Common myeloid progenitor, CD34-positive (primary cell): ENCODE measurements at regions not wholly inside any gene's neighbourhood (a gene's known extent, or its start where the extent isn't known, plus 50 kb on each side); places are given as distances from the start of the nearest gene placed in this dataset.

Source experiments
- CTCF ChIA-PET: fragments of 350-600 bp; sonication (Branson Sonifier 250); formaldehyde crosslinking; loops from one replicate; lab custom pipeline; 2021; ENCODE audit warnings: antibody characterized with exemption; lab: Charles Lee
- POLR2A ChIA-PET: fragments of 350-600 bp; sonication (Branson Sonifier 250); formaldehyde crosslinking; loops from one replicate; lab custom pipeline; 2021; ENCODE audit warnings: antibody characterized with exemption; lab: Charles Lee
- DNase-seq, 3 donors: peaks; one replicate each; pipeline versions ENCODE4 v3.0.0 to v3.0.0-alpha.2; 2013
- H3K27ac ChIP-seq, 2 experiments: 1 replicate in 1 of 2; 2 replicates in 1 of 2; pipeline ENCODE4 v1.7.0; 2013; ENCODE audit warnings: inconsistent platforms in 2 of 2, low read length in 2 of 2, mild to moderate bottlenecking in 2 of 2, low read depth in 1 of 2, moderate library complexity in 1 of 2; ENCODE audit not compliant: severe bottlenecking in 2 of 2, insufficient read depth in 1 of 2, poor library complexity in 1 of 2
- H3K27me3 ChIP-seq, 5 experiments: replicated peaks in 2 of 5; 1 replicate in 3 of 5; 2 replicates in 2 of 5; pipeline versions ENCODE4 v1.6.1 to v1.7.0; 2013; ENCODE audit warnings: low read length in 4 of 5, mild to moderate bottlenecking in 2 of 5, moderate library complexity in 2 of 5, inconsistent platforms in 1 of 5; ENCODE audit not compliant: insufficient read depth in 5 of 5, control insufficient read depth in 4 of 5
- H3K36me3 ChIP-seq, 4 experiments: 1 replicate in 2 of 4; 2 replicates in 2 of 4; pipeline versions ENCODE4 v1.6.1 to v1.7.0; 2013; ENCODE audit warnings: low read length in 3 of 4, control low read depth in 1 of 4, mild to moderate bottlenecking in 1 of 4; ENCODE audit not compliant: control insufficient read depth in 4 of 4, insufficient read depth in 4 of 4
- H3K4me1 ChIP-seq, 4 experiments: 1 replicate in 3 of 4; 2 replicates in 1 of 4; pipeline versions ENCODE4 v1.6.1 to v1.7.1; 2013; ENCODE audit warnings: low read length in 3 of 4, mild to moderate bottlenecking in 3 of 4, control low read depth in 1 of 4, inconsistent platforms in 1 of 4, moderate library complexity in 1 of 4; ENCODE audit not compliant: control insufficient read depth in 4 of 4, insufficient read depth in 4 of 4; ENCODE audit errors: control extremely low read depth in 1 of 4
- H3K4me3 ChIP-seq, 7 experiments: 1 replicate in 4 of 7; 2 replicates in 3 of 7; pipeline versions ENCODE4 v1.5.1 to v1.7.0; 2013; ENCODE audit warnings: mild to moderate bottlenecking in 7 of 7, low read length in 6 of 7, moderate library complexity in 6 of 7, inconsistent platforms in 2 of 7, low read depth in 2 of 7, control low read depth in 1 of 7; ENCODE audit not compliant: insufficient read depth in 4 of 7, control insufficient read depth in 1 of 7; ENCODE audit errors: extremely low read depth in 1 of 7
- H3K9me3 ChIP-seq, 5 experiments: 1 replicate in 4 of 5; 2 replicates in 1 of 5; pipeline versions ENCODE4 v1.6.1 to v1.7.1; 2013; ENCODE audit warnings: low read length in 4 of 5, mild to moderate bottlenecking in 2 of 5, inconsistent platforms in 1 of 5, low read depth in 1 of 5, moderate library complexity in 1 of 5; ENCODE audit not compliant: control insufficient read depth in 4 of 5, insufficient read depth in 2 of 5; ENCODE audit errors: control extremely low read depth in 1 of 5
- WGBS: methylation state at CpG from one replicate; pipeline ENCODE4 v1.1.5; 2013; ENCODE audit not compliant: insufficient coverage; 5-methylcytosine and 5-hydroxymethylcytosine counted together

GRCh38 chr3:177935047-177935446 is 601.2 kb upstream of the KCNMB2 start:
- H3K4me3 ChIP-seq, result no peak overlapping the region
- peaks cover 15 to 39% (median 21%) of the 10 kb centered on the region in 4 experiments for H3K4me1 ChIP-seq
- ChIA-PET POLR2A (no interaction called here), CTCF (interaction anchor here (0.6 kb wide), 1 partner anchor 17 kb away, joined by 3 read pairs; no protein-coding TSS in a partner anchor)
- 65% methylated on average over 4 of the region's 6 CpGs for WGBS
- no peaks in the 10 kb centered on the region for H3K27me3 ChIP-seq
- H3K36me3 ChIP-seq, result no peaks in the 10 kb centered on the region
- H3K27ac ChIP-seq, result no peak overlapping the region
- peak in 2 of 3 donors; percentile 32 to 47 for DNase-seq
- H3K9me3 ChIP-seq, result no peaks in the 10 kb centered on the region

GRCh38 chr3:177936721-177937120 is 599.5 kb upstream of the KCNMB2 start:
- no peak for DNase-seq
- no peak overlapping the region for H3K27ac ChIP-seq
- H3K4me1 ChIP-seq, result peaks cover 15 to 39% (median 21%) of the 10 kb centered on the region in 4 experiments
- H3K9me3 ChIP-seq, result no peaks in the 10 kb centered on the region
- H3K4me3 ChIP-seq, result no peak overlapping the region
- 100% methylated on average over 1 of the region's 2 CpGs for WGBS
- POLR2A ChIA-PET, result no interaction called here
- CTCF ChIA-PET, result no interaction called here
- H3K27me3 ChIP-seq, result no peaks in the 10 kb centered on the region
- no peaks in the 10 kb centered on the region for H3K36me3 ChIP-seq

- CTCF ChIA-PET, result interaction anchor here (0.9 kb wide), 1 partner anchor 10 kb away, joined by 3 read pairs; no protein-coding TSS in a partner anchor
- no peak overlapping the region for H3K4me3 ChIP-seq
- DNase-seq, result no peak
- H3K27ac ChIP-seq, result no peak overlapping the region
- H3K36me3 ChIP-seq, result no peaks in the 10 kb centered on the region
- peaks cover 11 to 27% (median 23%) of the 10 kb centered on the region in 4 experiments for H3K4me1 ChIP-seq
- WGBS, result no CpG with 5 or more reads among the region's 2 CpGs
- no peaks in the 10 kb centered on the region for H3K27me3 ChIP-seq
- POLR2A ChIA-PET, result no interaction called here
- H3K9me3 ChIP-seq, result no peaks in the 10 kb centered on the region
These were observed 593.3 kb upstream of the KCNMB2 start for GRCh38 chr3:177942911-177943310.

- peaks cover 13 to 27% (median 23%) of the 10 kb centered on the region in 4 experiments for H3K4me1 ChIP-seq
- H3K4me3 ChIP-seq, result peak overlapping the region in 1 of 7 experiments; percentile 1
- no peaks in the 10 kb centered on the region for H3K27me3 ChIP-seq
- peak; percentile 68 to 91 (median 89) for DNase-seq
- no peaks in the 10 kb centered on the region for H3K9me3 ChIP-seq
- POLR2A ChIA-PET, result no interaction called here
- WGBS, result no CpG with 5 or more reads among the region's 2 CpGs
- no peak overlapping the region for H3K27ac ChIP-seq
- no peaks in the 10 kb centered on the region for H3K36me3 ChIP-seq
- CTCF ChIA-PET, result no interaction called here
These were observed 592.0 kb upstream of the KCNMB2 start for GRCh38 chr3:177944228-177944661.

GRCh38 chr3:177946048-177946447 is 590.2 kb upstream of the KCNMB2 start:
- Histone ChIP-seq H3K4me1 (peaks cover 13 to 27% (median 23%) of the 10 kb centered on the region in 4 experiments), H3K4me3 (no peak overlapping the region), H3K27me3 (no peaks in the 10 kb centered on the region), H3K9me3 (peaks cover 0 to 1% (median 0%) of the 10 kb centered on the region in 5 experiments), H3K36me3 (no peaks in the 10 kb centered on the region), H3K27ac (no peak overlapping the region)
- WGBS, result 100% methylated on average over 3 of the region's 7 CpGs
- ChIA-PET CTCF (no interaction called here), POLR2A (no interaction called here)
- DNase-seq, result no peak

GRCh38 chr3:177946497-177946896 is 589.7 kb upstream of the KCNMB2 start:
- Histone ChIP-seq H3K4me3 (no peak overlapping the region), H3K36me3 (no peaks in the 10 kb centered on the region), H3K4me1 (peaks cover 13 to 27% (median 23%) of the 10 kb centered on the region in 4 experiments), H3K27ac (no peak overlapping the region), H3K27me3 (no peaks in the 10 kb centered on the region), H3K9me3 (peaks cover 0 to 1% (median 0%) of the 10 kb centered on the region in 5 experiments)
- WGBS, result no CpG with 5 or more reads among the region's 1 CpG
- ChIA-PET CTCF (no interaction called here), POLR2A (no interaction called here)
- no peak for DNase-seq

- no peak for DNase-seq
- Histone ChIP-seq H3K4me1 (peaks cover 13 to 27% (median 23%) of the 10 kb centered on the region in 4 experiments), H3K9me3 (peaks cover 0 to 1% (median 0%) of the 10 kb centered on the region in 5 experiments), H3K27me3 (no peaks in the 10 kb centered on the region), H3K4me3 (no peak overlapping the region), H3K36me3 (no peaks in the 10 kb centered on the region), H3K27ac (no peak overlapping the region)
- WGBS, result no CpG with 5 or more reads among the region's 3 CpGs
- ChIA-PET CTCF (no interaction called here), POLR2A (no interaction called here)
These were observed 589.3 kb upstream of the KCNMB2 start for GRCh38 chr3:177946936-177947335.
